GM19035 (cell line): ENCODE measurements at regions not wholly inside any gene's neighbourhood (a gene's known extent, or its start where the extent isn't known, plus 50 kb on each side); places are given as distances from the start of the nearest gene placed in this dataset.

Source experiments
- ATAC-seq: cut with Tn5 transposase; IDR thresholded peaks from one replicate; pipeline ENCODE4 v1.9.1; 2021; ENCODE audit not compliant: unreplicated experiment

- no peak for ATAC-seq
These were observed 450.1 kb downstream of the LPIN1 start for GRCh38 chr2:12196495-12196894.

GRCh38 chr2:12197133-12197532 lies 450.7 kb downstream of the LPIN1 start:
- ATAC-seq, result no peak

GRCh38 chr2:12199491-12200211 lies 453.2 kb downstream of the LPIN1 start:
- no peak for ATAC-seq

- ATAC-seq, result no peak
These were observed 454.9 kb downstream of the LPIN1 start for GRCh38 chr2:12201369-12201768.

- no peak for ATAC-seq
These were observed 456.1 kb downstream of the LPIN1 start for GRCh38 chr2:12202313-12203075.

GRCh38 chr2:12203528-12203927 lies 457.1 kb downstream of the LPIN1 start:
- no peak for ATAC-seq

- ATAC-seq, result no peak
These were observed 458.7 kb downstream of the LPIN1 start for GRCh38 chr2:12205086-12205485.

GRCh38 chr2:12207491-12207890 lies 461.1 kb downstream of the LPIN1 start:
- no peak for ATAC-seq

- no peak for ATAC-seq
These were observed 463.8 kb downstream of the LPIN1 start for GRCh38 chr2:12210016-12210933.

GRCh38 chr2:12211326-12212175 lies 465.1 kb downstream of the LPIN1 start:
- no peak for ATAC-seq

- no peak for ATAC-seq
These were observed 466.6 kb downstream of the LPIN1 start for GRCh38 chr2:12212841-12213597.

GRCh38 chr2:12217175-12217574 lies 470.7 kb downstream of the LPIN1 start:
- no peak for ATAC-seq

GRCh38 chr2:12219761-12220160 lies 473.3 kb downstream of the LPIN1 start:
- no peak for ATAC-seq

GRCh38 chr2:12221584-12221983 lies 475.2 kb downstream of the LPIN1 start:
- ATAC-seq, result no peak

GRCh38 chr2:12222554-12222953 lies 476.1 kb downstream of the LPIN1 start:
- ATAC-seq, result no peak

- no peak for ATAC-seq
These were observed 477.3 kb downstream of the LPIN1 start for GRCh38 chr2:12223732-12224131.

- ATAC-seq, result no peak
These were observed 480.2 kb downstream of the LPIN1 start for GRCh38 chr2:12226653-12227052.

- no peak for ATAC-seq
These were observed 481.6 kb downstream of the LPIN1 start for GRCh38 chr2:12227941-12228608.

- ATAC-seq, result no peak
These were observed 484.9 kb downstream of the LPIN1 start for GRCh38 chr2:12231288-12231687.
